ENCODE measurements at regions not wholly inside any gene's neighbourhood (a gene's known extent, or its start where the extent isn't known, plus 50 kb on each side); places are given as distances from the start of the nearest gene placed in this dataset.

DNA sequence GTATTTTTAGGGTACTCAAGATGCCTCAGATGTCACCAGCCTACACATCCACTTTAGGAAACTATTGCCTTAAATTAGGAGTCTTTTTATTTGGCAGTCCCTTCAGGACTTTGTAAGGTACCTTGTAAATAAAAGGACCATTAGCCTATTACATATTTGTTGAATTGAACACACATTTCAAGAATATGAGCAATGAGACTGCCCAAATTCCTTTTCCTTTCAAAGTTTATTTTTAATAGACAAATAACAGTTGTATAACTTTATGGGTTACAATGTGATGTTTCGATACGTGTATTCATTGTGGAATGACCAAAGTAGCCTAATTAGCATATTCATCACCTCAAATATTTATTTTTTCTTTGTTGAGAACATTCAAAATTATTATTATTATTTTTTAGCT lies 176.7 kb upstream of the PDZRN3 start:
- Histone ChIP-seq H3K4me2 (replicated peaks; ENCODE audit: extremely low read depth, low read length, poor library complexity, severe bottlenecking) (no peak overlapping the region), H3K27ac (ENCODE audit: low read depth in 1 of 2, low read length in 2 of 2) (no peak overlapping the region), H3K79me2 (ENCODE audit: insufficient read depth, low read length) (no peaks in the 10 kb centered on the region), H3K9me3 (replicated peaks in 1 of 2; ENCODE audit: control insufficient read depth in 1 of 2, insufficient read depth in 1 of 2, low read length in 2 of 2) (peaks cover 0 to 3% of the 10 kb centered on the region in 2 donors), H3K9ac (ENCODE audit: insufficient read depth, low read length, poor library complexity, severe bottlenecking) (no peak overlapping the region), H2AFZ (ENCODE audit: insufficient read depth, low read depth, low read length, poor library complexity, severe bottlenecking) (no peak overlapping the region), H3K36me3 (replicated peaks in 1 of 2; ENCODE audit: control insufficient read depth in 1 of 2, insufficient read depth in 2 of 2, low read length in 2 of 2) (no peaks in the 10 kb centered on the region), H3K4me3 (replicated peaks in 1 of 3; ENCODE audit: low read depth in 2 of 3, low read length in 3 of 3) (no peak overlapping the region), H3K27me3 (ENCODE audit: control insufficient read depth in 2 of 2, insufficient read depth in 2 of 2, low read length in 2 of 2) (no peaks in the 10 kb centered on the region), H3K4me1 (ENCODE audit: control insufficient read depth in 1 of 2, insufficient read depth in 2 of 2, low read length in 2 of 2) (no peaks in the 10 kb centered on the region), H4K20me1 (ENCODE audit: insufficient read depth, low read length) (no peaks in the 10 kb centered on the region)
- Mint-ChIP-seq H3K9me3 (peaks cover 0 to 13% (median 6%) of the 10 kb centered on the region in 7 donors), H3K27me3 (ENCODE audit: low read depth in 3 of 3) (no peaks in the 10 kb centered on the region), H3K4me3 (no peak overlapping the region), H3K36me3 (no peaks in the 10 kb centered on the region), H3K27ac (no peak overlapping the region), H3K4me1 (no peaks in the 10 kb centered on the region)
- TF ChIP-seq CTCF (IDR thresholded peaks at IDR 0.05): no peak
- intact Hi-C loops (cut with micrococcal nuclease): no loop called here
- no peak for DNase-seq
- WGBS (ENCODE audit: insufficient coverage): no CpG with 5 or more reads among the region's 2 CpGs

DNA sequence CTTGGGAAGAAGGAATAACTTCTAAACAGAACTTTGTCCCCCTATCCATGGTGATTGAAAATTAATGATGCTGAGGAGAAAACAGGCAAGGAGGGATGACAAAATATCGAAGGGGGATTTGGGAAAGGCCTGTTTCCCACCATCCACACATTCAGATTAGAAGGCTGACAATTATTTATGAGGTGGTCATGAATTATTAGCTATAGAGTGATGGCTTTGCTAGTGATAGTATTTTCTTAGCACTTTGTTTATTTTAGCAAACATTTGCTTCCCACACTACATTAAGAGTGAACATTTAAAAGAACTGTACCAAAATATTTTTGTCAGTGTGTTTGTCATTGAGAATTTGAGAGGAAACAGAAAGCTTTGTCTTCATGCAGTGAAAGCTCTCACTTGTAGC lies 172.6 kb upstream of the PDZRN3 start:
- Histone ChIP-seq H3K36me3 (replicated peaks in 1 of 2; ENCODE audit: control insufficient read depth in 1 of 2, insufficient read depth in 2 of 2, low read length in 2 of 2) (no peaks in the 10 kb centered on the region), H4K20me1 (ENCODE audit: insufficient read depth, low read length) (no peaks in the 10 kb centered on the region), H3K27me3 (ENCODE audit: control insufficient read depth in 2 of 2, insufficient read depth in 2 of 2, low read length in 2 of 2) (no peaks in the 10 kb centered on the region), H3K9ac (ENCODE audit: insufficient read depth, low read length, poor library complexity, severe bottlenecking) (no peak overlapping the region), H2AFZ (ENCODE audit: insufficient read depth, low read depth, low read length, poor library complexity, severe bottlenecking) (no peak overlapping the region), H3K4me2 (replicated peaks; ENCODE audit: extremely low read depth, low read length, poor library complexity, severe bottlenecking) (no peak overlapping the region), H3K4me1 (ENCODE audit: control insufficient read depth in 1 of 2, insufficient read depth in 2 of 2, low read length in 2 of 2) (no peaks in the 10 kb centered on the region), H3K27ac (ENCODE audit: low read depth in 1 of 2, low read length in 2 of 2) (no peak overlapping the region), H3K9me3 (replicated peaks in 1 of 2; ENCODE audit: control insufficient read depth in 1 of 2, insufficient read depth in 1 of 2, low read length in 2 of 2) (peaks cover 0 to 3% of the 10 kb centered on the region in 2 donors), H3K4me3 (replicated peaks in 1 of 3; ENCODE audit: low read depth in 2 of 3, low read length in 3 of 3) (no peak overlapping the region), H3K79me2 (ENCODE audit: insufficient read depth, low read length) (no peaks in the 10 kb centered on the region)
- no peak for DNase-seq
- peaks cover 0 to 3% (median 0%) of the 10 kb centered on the region in 7 donors for H3K9me3 Mint-ChIP-seq
- no CpG with 5 or more reads among the region's 1 CpG for WGBS (ENCODE audit: insufficient coverage)
- intact Hi-C loops (cut with micrococcal nuclease): no loop called here
- no peaks in the 10 kb centered on the region for H3K36me3 Mint-ChIP-seq
- H3K27me3 Mint-ChIP-seq (ENCODE audit: low read depth in 3 of 3): no peaks in the 10 kb centered on the region
- H3K27ac Mint-ChIP-seq: no peak overlapping the region
- H3K4me3 Mint-ChIP-seq: no peak overlapping the region
- H3K4me1 Mint-ChIP-seq: no peaks in the 10 kb centered on the region
- TF ChIP-seq CTCF (IDR thresholded peaks at IDR 0.05): no peak

All from CD14-positive monocyte (primary cell).